Suppressor macrophage treated with lipopolysaccharide for 4 hours (primary cell): ENCODE measurements at regions not wholly inside any gene's neighbourhood (a gene's known extent, or its start where the extent isn't known, plus 50 kb on each side); places are given as distances from the start of the nearest gene placed in this dataset.
"Not testable (repeated sequence)": the region's sequence is repeated elsewhere in the genome, so short reads cannot be mapped to it uniquely, and the experiment has no call there.

Experiments
- DNase-seq: peaks from one replicate; pipeline ENCODE4 v3.0.0-alpha.2; 2020

DNA sequence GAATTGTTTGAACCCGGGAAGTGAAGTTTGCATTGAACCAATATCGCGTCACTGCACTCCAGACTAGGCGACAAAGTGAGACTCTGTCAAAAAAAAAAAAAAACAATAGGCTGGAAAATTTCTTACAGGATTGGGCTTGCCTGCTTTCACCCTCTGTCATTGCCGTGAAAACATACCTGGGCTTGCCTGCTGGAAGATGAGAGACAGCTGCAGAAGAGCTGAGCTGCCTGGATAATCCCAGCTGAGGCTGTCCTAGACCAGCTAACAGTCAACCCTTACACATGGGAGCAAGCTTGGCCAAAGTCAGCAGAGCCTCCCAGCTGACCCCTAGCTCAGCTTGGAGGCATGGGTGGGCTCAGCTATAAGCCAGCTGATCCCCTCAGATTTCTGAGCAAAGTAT, 306.2 kb downstream of the CCSER2 start:
- no peak for DNase-seq

DNA sequence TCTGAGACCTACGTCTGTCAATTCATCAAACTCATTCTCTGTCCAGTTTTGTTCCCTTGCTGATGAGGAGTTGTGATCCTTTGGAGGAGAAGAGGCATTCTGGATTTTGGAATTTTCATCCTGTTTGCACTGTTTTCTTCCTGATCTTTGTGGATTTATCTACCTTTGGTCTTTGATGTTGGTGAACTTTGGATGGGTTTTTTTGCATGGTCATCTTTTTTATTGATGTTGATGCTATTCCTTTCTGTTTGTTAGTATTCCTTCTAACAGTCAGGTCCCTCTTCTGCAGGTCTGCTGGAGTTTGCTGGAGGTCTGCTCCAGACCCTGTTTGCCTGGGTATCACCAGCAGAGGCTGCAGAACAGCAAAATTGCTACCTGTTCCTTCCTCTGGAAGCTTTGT, 322.2 kb downstream of the CCSER2 start:
- not testable (repeated sequence) for DNase-seq

DNA sequence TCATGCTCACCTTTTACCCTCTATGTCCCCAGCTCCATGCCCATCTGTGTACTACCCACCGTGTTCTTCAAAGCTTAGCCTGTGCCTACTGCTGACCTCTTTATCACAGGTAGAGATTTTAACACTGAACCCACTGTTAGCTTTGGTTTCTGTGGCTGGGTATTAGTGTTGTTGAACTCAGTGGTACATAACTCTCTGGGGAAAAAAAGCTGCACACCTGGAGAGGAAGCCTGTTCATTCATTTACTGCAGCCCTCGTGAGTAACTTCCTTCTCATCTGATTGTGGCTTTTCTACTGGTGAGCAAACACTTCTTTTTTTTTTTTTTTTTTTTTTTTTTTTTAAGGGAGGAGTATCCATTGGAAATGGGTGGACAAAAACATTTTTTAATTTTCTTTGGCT, 326.3 kb downstream of the CCSER2 start:
- DNase-seq, result no peak

DNA sequence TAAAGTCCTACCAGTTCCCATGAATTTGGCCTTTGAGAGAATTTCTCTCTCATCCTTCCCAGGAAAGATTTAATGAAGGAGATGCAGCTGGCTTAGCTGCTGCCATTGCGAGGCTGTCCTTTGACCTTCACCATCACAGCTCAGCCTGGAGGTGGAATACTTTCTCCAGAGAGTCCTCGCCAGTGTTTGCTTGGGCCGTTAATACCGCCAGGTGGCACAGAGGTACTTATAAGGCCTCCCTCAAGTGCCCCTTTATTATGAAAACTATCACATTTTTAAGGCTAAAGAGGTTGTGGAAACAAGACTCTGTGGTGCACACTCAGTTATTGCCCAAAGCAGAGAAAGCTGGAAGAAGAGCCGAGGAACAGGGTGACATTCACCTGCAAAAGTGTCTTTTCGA, 330.6 kb downstream of the CCSER2 start:
- no peak for DNase-seq

DNA sequence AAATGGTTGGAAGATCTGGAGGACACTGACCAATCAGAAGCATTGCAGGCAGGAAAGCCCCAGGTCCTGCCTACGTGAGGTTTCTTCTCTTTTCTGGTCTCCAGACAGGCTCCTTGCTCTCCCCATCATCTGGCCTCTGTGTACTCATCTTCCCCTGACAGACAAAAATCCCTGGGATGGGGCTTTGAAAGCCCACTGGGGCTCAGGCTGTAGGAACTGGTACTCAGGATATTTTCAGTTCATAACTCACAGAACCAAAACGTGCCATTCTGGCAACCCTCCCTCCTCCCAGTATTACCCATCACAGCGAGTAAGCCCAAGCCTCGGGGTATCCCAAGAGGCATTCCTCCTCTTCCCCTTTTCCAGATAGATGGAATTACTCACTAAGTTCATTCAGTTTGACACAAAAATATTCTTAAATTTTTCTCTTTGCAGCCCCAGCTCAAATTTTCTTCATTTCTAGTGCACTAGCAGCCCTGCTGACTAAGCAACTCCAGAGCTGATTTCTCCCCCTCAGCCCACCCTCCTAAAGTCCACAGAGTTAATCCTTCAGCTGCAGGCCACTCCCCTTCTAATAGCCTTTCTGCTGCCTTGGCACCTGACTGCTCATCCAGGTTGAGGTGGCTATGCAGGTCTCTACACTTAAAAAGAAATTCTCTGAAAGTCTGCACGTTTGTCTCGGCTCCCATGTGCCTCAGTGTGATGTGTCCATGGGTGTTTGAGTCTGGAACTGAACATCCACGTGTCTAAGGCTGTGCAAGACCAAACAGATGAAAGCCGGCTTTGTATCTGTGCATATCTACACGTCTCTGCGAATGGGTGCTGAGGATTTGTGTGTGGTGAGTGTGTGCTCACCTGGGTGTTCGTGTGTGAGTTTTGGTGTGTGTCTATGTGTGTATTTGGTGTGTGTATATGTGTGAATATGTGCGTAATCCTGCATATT, 331.4 kb downstream of the CCSER2 start:
- DNase-seq, result no peak

DNA sequence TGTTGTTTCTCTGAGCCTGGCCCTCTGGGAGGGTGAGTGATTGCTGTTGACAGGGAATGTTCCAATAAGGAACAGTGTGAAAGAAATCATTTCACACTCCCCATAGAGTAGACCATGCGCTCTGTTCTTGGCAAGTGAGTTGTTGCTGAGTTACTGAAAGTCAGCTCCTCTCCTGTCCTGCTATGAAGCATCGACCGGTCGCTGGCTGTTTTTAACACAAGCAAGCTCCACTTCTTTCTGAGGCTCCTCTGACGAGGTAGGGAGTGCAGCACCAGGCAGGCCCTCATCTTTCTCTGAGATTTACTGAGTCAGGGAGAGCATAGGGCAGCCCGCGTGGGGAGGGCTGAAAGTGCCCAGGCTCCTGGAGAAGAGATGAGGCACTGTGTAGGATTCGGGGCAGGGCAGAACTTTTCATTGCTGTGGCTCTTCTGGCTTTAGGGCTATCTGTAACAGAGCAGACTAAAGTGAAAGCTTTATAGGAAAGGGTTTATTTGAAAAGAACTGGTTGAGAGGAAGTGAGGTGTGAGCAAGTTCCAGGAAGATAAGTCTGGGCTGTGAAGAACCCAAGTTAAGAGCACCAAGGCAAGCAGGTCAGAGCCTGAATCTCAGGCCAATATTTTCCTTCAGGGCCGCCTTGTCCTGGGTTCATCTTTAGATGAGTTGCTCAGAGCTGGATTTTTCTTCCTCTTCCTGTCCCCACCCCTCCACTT, 332.2 kb downstream of the CCSER2 start:
- no peak for DNase-seq

DNA sequence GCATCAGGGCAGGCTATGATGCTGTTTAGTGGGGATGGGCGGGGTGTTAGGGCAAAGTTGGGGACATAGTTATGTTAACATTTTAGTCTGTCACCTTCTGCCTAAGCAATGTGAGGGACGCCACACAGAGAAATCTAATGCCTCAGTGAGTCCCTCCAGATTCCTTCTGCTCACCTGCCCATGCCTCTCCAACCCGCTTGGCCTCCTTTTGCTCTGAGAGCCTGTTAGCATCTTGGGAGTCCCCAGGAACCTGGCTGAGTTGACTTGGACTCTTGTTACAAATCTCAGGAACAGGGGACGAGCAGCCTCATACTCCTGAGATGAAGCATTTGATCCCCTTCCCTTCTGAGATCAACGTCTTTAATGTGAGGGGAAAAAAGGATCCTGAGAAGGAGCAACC, 336.8 kb downstream of the CCSER2 start:
- DNase-seq, result no peak

DNA sequence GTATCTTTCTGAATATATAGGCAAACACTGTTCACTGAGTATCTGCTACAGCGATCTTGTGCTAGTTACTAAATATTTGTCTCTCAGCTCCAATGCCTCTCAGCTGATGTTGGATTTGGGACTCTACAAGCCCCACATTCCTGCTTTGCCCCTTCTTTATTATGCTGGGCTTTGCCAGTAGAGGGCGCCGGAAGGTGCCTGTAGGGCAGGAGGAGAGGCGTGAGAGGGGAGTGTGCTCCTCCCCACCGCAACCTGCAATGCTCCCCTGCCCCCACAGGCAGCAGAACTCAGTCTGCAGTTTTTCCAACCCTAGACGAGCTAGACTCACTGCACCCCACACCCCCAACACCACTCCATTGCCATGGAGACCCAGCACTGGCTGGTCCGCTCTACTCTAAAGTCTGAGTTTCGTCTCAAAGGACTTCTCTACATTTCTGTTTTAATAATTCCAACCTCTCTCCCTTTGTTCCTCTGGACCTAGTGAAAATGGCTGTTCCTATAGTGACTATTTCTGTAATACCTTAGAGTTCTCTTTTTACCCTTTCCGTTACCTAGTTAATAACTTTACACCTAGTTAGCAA, 337.6 kb downstream of the CCSER2 start:
- DNase-seq, result peak; percentile 14

DNA sequence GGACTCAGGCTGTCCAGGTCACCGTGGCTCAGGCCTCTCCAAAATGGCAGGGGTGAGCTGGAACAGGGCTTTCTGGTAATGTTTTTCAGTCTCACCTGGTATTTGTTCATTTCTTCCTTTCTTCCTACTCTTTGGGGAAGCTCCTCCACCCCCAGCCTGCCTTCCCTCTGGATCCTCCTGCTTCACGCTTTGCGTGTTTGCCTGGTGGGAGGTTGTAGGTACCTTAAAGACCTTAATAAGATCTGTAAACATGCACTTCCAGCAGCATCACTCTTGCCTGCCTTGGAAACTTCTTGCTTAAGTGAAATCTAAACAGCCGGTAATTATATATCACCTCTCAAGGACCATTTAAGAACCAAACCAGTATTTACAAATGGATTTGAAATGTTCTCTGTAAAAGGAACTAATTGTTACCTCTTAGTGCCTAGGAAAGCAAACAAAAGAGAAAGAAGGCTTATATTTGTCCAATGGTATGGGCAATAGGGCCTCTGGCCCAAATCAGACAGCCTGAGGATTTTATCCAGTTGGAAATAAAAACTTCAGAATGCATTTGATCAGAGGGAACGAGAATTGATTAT, 339.9 kb downstream of the CCSER2 start:
- no peak for DNase-seq

DNA sequence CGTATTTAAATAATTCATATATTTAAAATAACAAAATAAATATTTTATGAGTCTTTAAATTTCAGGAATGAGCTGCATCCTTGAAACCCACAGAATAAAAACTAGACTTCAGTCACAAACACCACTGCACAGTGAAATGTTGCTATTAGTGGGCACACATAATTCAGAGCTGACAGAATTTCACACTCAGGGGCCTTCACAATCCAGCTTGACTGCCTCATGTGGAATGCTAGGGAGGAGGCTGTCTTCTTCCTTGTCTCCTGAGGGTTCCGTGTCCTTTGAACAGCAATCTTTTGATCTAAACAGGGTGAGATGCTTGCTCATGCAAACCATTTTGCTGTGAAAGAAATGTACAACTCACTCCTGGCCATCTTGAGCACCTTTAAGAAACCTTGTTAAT, 346.7 kb downstream of the CCSER2 start:
- DNase-seq, result no peak

DNA sequence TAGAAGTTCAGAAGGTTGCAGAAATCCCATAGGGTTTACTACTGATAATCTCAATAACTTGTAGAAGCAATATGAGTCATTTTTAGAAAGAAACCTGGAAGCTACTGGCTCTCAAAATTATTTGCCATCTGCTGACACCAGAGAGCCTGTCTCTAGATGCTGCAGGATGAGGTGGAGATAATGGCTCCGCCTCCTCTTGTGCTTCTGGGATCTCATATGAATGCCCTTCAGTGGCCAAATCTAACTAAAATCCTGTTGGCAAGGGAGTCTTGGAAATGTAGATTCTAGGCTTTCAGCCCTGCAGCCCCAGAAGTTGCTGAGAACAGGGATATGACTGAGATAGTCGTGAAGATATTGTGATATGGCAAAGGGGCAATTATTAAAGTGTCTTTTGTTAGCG, 348.1 kb downstream of the CCSER2 start:
- DNase-seq, result no peak

DNA sequence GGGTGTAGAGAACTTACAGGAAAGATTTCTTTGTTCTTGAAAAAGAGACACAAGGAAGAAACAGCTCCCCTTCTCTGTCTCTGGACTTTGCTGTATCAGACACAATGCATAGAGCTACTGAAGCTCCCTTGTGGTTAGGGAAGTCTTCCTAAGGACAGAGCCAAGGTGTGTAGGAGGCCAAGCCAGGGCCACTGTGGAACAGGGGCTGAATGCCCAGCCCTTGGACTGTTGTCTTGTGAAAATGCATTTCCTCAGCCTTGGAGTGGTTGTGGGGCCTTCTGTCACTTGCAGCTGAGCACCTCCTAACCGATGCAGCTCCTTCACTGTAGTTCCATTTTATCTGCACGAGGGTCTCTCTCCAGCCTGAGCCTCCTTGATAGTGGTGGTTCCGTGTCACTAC, 353.4 kb downstream of the CCSER2 start:
- DNase-seq, result no peak

DNA sequence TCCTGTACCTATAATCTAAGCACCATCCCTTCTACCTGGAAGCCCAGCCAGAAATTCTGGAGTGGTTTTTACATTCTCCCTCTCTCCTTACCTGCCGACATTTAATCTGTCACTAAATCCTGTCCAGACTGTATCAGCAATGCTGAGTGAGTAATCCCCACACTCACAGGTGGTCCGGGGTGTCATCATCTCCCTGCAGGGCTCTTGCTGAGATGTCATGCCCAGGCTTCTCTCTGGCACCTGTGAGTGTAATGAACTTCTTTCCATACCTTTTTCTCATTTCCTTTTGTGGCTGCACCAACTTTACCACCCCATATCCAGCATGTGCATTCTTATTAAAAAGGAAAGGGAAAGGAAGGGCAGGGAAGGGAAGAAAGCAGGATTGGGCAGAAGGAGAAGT, 355.2 kb downstream of the CCSER2 start:
- no peak for DNase-seq

DNA sequence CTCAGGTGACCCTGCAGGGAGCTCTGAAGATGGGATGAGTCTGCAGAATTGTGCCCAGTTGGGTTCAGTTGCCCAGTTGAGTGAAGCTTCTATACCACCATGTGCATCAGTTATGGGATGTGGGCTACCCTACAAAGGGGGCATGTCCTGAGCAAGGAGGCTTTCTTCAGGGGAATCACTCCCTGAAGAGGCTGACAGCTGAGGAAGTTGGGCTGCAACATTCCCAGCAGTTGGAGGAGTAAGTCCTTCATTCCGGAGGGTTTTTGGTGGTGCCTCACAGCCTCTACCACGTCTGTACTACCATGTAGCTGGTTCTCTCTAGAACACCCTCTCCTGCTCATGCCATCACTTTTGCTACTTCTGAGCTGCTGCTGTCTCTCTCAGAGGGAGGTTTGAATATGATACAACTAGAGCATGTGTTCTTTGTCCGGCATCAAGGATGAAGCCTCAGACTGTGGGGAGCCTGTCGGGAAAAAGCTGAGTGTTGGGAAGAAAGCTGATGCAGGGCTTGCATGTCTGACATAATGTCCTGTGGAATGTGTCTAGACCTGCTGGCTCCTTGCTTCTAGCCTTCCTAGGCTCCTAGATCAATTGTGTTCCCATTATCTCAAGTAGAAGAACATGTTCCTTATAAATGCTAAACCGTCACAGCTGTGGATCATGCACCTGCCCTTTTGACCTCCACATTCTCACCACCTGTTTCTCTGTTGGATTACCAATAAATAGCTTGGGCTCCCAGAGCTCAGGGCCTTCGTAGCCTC, 355.8 kb downstream of the CCSER2 start:
- no peak for DNase-seq

DNA sequence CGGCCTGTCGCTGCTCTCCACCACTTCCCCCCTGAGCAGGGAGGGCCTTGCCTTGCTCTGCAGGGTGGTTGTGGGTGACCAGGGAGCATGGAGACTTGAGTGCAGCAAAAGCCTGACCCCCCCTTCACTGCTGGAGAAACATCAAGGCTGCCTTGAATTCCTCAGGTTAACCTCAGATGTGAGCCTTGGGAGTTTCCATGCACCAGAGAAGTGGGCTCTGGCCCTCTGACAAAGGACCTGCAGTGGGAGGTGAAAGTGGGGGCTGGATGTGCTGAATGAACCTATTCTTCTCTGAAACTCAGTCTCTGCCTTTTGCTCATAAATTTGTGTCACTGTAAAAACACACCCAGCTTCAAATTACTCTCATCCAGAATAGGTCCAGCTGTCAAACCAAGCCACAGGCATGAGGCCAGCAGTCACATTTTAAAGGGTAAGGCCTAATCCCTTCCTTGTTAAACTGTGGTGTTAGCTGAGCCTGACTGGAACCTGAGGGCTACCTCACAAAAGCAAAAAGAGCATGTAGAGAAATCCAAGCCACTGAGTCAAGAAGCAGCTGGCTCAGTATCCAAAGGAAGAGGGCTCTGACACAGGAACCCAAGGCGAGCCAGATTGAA, 356.8 kb downstream of the CCSER2 start:
- no peak for DNase-seq

DNA sequence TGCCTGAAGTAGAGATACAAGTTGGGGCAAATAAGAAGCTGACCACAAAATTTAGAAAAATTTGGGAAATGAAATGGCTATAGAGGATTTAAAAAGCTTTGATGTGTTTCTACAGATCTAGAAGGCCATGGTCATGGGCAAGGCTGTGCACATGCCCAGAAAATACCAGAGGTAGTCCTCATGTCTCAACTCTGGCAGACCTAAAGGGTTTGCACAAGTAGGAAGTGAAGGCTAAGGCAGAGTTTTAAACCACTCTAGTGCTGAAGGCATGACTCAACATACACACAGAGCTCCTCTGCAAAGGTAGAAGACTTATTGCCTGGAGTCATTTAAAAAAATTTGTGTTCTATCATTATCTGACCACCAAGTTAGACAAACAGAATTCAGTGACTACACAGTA, 364.6 kb downstream of the CCSER2 start:
- no peak for DNase-seq

DNA sequence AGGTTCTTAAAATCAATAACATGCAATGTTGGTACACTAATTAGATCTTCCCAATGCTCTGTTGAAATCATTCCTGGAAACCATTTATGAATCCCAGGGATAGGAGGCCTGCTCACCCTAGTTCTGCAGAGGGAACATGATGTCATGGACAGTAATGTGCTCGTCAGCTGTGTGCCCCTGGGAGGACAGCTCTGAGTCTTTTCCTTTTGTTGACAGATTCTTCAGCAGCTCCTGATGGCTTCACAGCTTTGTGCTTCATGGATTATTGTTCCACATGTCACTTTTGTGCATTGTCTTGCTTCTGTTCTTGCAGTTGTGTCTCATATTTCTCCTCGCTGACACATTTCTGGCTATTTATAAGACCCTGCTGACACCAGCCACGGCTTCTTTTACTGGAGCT, 367.5 kb downstream of the CCSER2 start:
- no peak for DNase-seq

DNA sequence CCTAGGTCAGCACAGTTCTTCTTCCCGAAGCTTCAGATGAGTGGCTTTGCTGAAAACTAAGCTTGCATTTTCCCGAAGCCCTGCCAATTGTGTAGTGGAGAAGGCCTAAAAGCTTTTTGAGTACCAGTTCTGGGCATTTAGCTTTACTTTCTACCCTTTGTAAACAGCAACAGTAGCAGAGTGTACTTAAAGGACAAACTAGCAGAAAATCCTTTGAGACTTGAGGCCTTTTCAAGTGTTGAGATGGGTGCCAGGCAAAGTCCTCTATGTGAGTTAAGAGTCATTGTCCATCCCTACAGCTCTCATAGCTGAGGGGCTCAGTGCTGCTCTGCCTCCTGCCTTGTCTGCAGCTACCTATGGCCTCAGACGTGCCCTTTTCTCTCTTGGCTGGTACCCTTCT, 368.2 kb downstream of the CCSER2 start:
- no peak for DNase-seq

DNA sequence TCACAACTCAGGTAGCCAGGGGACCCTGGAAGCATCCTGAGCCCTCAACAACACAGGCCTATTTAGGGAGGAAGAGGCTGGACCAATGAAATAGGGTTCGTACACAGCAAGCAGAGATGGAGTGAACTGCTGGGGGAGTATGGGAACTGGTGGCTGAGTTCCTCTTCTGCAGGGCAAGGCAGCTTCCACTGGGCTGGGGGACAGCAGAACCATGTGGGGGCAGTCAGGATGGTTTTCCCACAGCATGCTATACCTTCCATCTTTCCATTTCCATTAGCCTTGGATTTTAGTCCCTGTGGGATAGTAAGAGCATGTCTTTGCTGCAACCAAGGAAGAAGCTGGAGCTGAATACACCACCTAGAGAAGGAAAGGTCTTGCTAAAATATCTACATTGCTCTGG, 370.6 kb downstream of the CCSER2 start:
- DNase-seq, result no peak

DNA sequence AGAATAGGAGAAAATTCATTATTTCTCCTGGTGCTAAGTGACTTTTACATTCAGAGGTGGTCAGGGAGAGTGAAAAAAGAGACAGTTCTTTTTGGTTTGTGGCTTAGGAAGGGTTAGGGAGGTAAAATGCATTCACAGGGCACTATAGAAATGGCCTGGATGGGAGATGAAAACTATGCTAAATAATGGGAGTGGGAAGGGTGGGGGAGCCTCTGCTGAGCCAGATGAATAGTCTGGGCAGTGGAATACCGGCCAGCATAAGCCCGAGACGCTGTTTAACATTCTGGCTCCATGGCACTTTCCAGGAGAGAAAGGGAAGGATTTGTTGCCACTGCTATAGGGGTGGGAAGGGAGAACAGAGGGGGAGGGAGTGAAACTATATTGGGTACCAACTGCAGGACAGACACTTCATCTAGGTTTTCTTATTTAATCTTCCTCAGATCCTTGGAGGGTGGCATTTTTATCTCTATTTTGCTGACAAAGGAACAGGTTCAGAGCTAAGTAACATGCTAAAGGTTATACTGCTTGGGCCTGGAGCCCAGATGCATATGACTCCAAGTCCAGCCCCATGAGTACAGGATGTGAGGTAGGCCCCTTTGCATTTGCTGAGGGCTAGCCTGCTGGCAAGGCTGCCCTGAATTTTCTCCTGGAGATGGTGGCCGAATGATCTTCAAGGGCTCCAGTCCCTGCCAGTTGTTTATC, 372.4 kb downstream of the CCSER2 start:
- no peak for DNase-seq

DNA sequence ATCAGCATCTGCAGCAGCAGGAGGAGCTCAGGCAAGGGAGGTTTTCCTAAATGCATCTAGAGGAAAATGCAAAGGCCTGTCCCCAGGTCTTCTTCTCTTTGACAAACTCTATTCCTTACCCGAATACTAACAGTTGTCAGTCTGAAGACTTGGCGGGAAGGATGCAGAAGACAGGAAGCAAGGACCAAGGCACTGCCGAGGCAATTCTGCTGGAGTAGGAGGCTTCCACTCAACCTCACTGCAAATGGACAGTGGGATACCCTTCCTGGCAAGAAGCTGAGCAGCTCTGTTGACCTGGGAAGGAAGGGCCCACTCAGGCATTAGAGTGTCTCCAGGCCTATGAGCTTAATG, 373.0 kb downstream of the CCSER2 start:
- DNase-seq, result no peak

DNA sequence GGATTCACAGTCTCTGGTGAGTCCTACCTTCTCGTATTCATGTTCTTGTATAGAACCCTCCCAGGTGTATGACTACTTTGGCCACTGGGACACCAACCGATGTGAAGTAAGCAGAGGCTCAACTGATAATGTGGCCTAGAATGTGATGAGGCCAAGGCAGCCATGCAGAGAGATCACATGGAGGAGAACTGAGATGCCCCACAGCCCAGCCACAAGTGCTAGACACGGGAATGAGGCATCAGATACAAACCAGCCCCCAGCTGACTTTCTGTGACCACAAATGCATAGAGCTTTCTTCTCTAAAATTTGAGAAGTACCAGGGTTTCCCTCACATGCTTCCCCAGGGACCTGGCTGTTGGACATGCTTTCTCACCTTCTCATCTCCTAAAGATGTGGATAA, 375.7 kb downstream of the CCSER2 start:
- no peak for DNase-seq
